Breast epithelium (tissue), 4 donors: ENCODE measurements at regions not wholly inside any gene's neighbourhood (a gene's known extent, or its start where the extent isn't known, plus 50 kb on each side); places are given as distances from the start of the nearest gene placed in this dataset.
"Not testable (repeated sequence)": the region's sequence is repeated elsewhere in the genome, so short reads cannot be mapped to it uniquely, and the experiment has no call there.

Experiments used
- DNase-seq, 2 donors: peaks; one replicate each; pipeline ENCODE4 v3.0.0-alpha.2; 2019; ENCODE audit warnings: low spot score in 2 of 2
- H3K27ac ChIP-seq, 2 donors: fragments of 200-600 bp; sonication (generic) in 1 of 2; one replicate each; pipeline ENCODE4 v1.5.1; 2016 to 2019; ENCODE audit warnings: mild to moderate bottlenecking in 1 of 2
- H3K27me3 ChIP-seq, 2 donors: fragments of 200-600 bp; sonication (generic) in 1 of 2; one replicate each; pipeline versions ENCODE4 v1.5.1 to v1.6.0; 2017 to 2019; ENCODE audit warnings: control low read depth in 1 of 2, mild to moderate bottlenecking in 1 of 2
- H3K36me3 ChIP-seq: fragments of 200-600 bp; one replicate; pipeline ENCODE4 v1.5.1; 2019
- H3K4me1 ChIP-seq, 2 donors: fragments of 200-600 bp; sonication (generic); one replicate each; pipeline ENCODE4 v1.5.1; 2016 to 2019; ENCODE audit warnings: control low read depth in 1 of 2
- H3K4me3 ChIP-seq, 3 donors: fragments of 200-600 bp; sonication (generic); 1 replicate in 2 of 3; 2 replicates in 1 of 3; pipeline ENCODE4 v1.5.1; 2016 to 2019; ENCODE audit warnings: mild to moderate bottlenecking in 3 of 3, moderate library complexity in 2 of 3
- H3K9me3 ChIP-seq, 2 donors: fragments of 200-600 bp; sonication (generic) in 1 of 2; one replicate each; pipeline ENCODE4 v1.5.1; 2016 to 2019; ENCODE audit warnings: control low read depth in 1 of 2
- POLR2A ChIP-seq: fragments of 450-650 bp; IDR thresholded peaks from one replicate; pipeline ENCODE4 v1.6.1; 2016; ENCODE audit warnings: antibody characterized with exemption, mild to moderate bottlenecking, moderate library complexity
- POLR2AphosphoS5 ChIP-seq, 3 donors: sonication (generic); formaldehyde crosslinking; IDR thresholded peaks; one replicate each; pipeline ENCODE4 v1.6.1; 2017; ENCODE audit warnings: antibody characterized with exemption in 3 of 3
- intact Hi-C: fragments of 100-400 bp; cut with DNase I; formaldehyde crosslinking; loops from one replicate; pipeline ENCODE4 v1.15.1; 2023; ENCODE audit warnings: low total_unique reads
- TF ChIP-seq, protein P1 (sequence below), 3 donors: fragments of 450-650 bp; IDR thresholded peaks; one replicate each; pipeline ENCODE4 v1.5.1; 2016 to 2017; ENCODE audit warnings: antibody characterized with exemption in 3 of 3, mild to moderate bottlenecking in 3 of 3, moderate library complexity in 3 of 3

DNA sequence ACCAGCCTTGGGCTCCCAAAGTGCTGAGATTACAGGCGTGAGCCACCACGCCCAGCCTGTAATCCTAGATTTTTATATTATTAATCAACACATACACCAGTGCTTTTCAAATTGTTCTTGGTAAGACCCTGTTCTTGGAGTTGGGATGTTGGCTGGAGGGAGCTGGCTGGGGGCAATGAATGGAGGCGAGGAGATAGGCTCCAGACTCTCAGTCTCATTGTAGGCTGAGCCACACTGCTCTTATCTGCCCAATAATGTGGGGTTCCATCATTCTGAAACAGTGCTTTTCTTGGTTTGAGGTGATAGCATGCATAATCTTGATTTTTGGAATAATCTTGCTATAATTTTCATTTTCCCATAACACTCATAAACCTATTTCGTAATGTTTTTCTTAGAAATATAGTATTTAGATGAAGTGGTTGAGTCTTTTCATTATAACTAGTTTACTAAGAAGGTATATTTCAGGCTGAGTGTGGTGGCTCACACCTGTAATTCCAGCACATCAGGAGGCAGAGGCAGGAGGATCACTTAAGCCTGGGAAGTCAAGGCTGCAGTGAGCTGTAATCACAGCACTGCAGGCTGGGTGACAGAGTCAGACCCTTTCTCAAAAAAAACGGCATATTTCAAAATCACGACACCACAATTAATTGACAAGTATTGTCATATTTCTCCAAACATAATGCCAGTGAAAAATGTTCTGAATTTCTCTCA lies 65.1 kb upstream of the LYZL2 start:
- no peaks in the 10 kb centered on the region for H3K4me1 ChIP-seq

DNA sequence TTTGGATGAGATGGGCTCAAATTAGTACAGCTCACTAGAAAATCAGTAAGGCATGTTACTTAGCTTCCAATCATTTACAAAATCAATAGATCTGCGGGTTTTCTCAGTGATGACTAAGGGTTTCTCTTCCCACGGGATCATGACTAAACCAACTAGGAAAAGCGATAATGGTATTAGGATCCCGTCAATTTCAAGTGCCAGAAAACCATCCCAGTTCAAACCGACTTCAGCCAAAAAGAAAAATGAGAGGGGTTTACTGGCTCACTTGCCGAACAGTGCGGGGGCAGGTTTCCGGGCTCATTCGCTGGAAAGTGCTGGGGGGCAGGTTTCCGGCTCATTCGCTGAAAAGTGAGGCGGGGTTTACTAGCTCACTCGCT lies 62.1 kb upstream of the LYZL2 start:
- intact Hi-C loops, result no loop called here
- no peaks in the 10 kb centered on the region for H3K36me3 ChIP-seq
- DNase-seq, result no peak
- no peaks in the 10 kb centered on the region for H3K4me1 ChIP-seq
- TF ChIP-seq POLR2A, result no peak
- TF ChIP-seq, protein P1, sequence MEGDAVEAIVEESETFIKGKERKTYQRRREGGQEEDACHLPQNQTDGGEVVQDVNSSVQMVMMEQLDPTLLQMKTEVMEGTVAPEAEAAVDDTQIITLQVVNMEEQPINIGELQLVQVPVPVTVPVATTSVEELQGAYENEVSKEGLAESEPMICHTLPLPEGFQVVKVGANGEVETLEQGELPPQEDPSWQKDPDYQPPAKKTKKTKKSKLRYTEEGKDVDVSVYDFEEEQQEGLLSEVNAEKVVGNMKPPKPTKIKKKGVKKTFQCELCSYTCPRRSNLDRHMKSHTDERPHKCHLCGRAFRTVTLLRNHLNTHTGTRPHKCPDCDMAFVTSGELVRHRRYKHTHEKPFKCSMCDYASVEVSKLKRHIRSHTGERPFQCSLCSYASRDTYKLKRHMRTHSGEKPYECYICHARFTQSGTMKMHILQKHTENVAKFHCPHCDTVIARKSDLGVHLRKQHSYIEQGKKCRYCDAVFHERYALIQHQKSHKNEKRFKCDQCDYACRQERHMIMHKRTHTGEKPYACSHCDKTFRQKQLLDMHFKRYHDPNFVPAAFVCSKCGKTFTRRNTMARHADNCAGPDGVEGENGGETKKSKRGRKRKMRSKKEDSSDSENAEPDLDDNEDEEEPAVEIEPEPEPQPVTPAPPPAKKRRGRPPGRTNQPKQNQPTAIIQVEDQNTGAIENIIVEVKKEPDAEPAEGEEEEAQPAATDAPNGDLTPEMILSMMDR (IDR thresholded peaks at IDR 0.05), result no peak
- no peak for TF ChIP-seq POLR2AphosphoS5 (IDR thresholded peaks at IDR 0.05)
- no peaks in the 10 kb centered on the region for H3K9me3 ChIP-seq
- peak overlapping the region; percentile 40 to 74 for H3K27ac ChIP-seq
- no peaks in the 10 kb centered on the region for H3K27me3 ChIP-seq
- H3K4me3 ChIP-seq, result peak overlapping the region; percentile 12 to 34 (median 24)

More for the DNA sequence above, 65.1 kb upstream of the LYZL2 start:
- no peaks in the 10 kb centered on the region for H3K9me3 ChIP-seq
- no peak overlapping the region for H3K4me3 ChIP-seq
- intact Hi-C loops, result no loop called here
- DNase-seq, result no peak
- TF ChIP-seq, protein P1 (IDR thresholded peaks at IDR 0.05), result no peak
- TF ChIP-seq POLR2A (no peak), POLR2AphosphoS5 (IDR thresholded peaks at IDR 0.05) (no peak)
- no peaks in the 10 kb centered on the region for H3K27me3 ChIP-seq
- no peak overlapping the region for H3K27ac ChIP-seq
- no peaks in the 10 kb centered on the region for H3K36me3 ChIP-seq

DNA sequence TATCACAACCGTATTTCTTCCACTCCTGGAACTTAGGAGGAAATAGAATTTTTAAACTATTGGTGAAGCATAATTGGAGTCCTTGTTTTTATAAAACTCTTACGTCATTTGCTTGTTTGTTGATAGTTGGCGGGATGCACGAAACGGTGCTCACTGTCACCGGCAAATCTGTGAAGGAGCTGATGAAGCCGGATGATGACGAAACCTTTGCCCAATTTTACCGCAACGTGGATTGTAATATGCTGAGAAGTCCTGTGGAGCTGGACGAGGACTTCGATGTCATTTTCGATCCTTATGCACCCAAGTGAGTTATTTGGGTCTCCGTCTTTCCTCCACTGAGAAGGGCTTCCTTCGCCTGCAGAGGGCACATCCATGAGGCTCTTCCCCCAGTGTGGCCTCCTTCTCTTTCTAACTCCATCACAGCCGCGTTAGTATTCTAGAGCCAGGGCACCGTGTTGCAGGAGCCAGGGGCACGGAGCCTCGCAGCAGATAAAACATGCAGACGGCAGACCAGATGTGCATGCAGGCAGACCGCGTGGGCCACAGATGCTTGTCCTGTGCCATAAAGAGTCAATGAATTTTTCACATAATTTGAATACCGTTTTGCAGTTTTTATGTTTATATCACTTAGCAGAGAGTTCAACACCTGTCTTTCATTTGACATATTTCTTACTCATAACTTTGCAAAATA lies 61.5 kb upstream of the LYZL2 start:
- H3K36me3 ChIP-seq, H3K9me3 ChIP-seq, DNase-seq, H3K4me1 ChIP-seq, H3K27me3 ChIP-seq, intact Hi-C loops: not testable (repeated sequence)
- Histone ChIP-seq H3K27ac (peak overlapping the region in 1 of 2 donors; percentile 74), H3K4me3 (peak overlapping the region in 2 of 3 donors; percentile 24 to 34)

DNA sequence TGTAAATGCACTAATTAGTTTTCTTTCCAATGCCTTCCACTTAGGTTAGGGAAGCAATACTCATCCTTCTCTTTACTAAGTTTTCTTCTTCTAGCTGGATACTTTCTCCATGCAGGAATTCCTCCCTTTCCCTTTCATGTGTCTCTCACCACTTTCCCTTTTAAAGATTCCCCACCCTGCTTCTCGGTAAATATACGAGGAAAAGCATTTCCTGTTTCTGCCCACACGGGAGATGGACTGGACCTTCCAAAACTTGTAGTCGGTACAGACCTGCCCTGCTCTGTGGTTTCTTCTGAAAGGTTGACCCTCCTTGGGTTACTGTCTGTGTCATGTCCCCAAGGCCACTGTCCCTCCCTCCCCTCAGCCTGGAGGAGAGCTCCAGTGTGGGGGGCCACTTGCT lies 58.9 kb upstream of the LYZL2 start:
- Histone ChIP-seq H3K9me3 (no peaks in the 10 kb centered on the region), H3K27me3 (no peaks in the 10 kb centered on the region), H3K4me3 (no peak overlapping the region), H3K27ac (no peak overlapping the region), H3K36me3 (no peaks in the 10 kb centered on the region), H3K4me1 (no peaks in the 10 kb centered on the region)
- DNase-seq, result no peak
- TF ChIP-seq POLR2A (no peak), POLR2AphosphoS5 (IDR thresholded peaks at IDR 0.05) (no peak)
- TF ChIP-seq, protein P1 (IDR thresholded peaks at IDR 0.05), result no peak
- intact Hi-C loops, result no loop called here

DNA sequence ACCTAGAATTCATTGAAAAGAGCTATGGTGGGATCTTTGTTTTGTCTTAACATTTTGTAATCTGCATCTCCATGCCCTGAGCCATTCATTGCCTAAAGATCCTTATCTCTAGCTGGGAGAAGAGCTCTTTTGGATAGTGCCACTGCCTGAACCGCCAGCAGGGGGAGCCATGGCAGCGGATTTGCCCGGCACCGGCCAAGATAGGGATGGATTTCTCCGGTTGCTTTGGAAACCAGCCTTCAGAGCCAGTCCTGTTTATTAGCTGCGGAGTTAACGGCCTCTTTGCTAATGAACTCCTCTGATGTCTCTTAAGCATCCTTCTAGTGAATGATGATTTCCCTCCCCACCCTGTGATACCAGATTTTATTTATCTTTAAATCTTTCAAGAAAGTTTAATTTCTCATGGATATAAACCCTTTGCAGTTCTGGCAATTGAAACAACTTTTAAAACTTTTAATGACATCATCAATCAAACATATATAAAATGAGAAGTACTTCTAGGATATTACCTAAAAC lies 58.2 kb upstream of the LYZL2 start:
- H3K36me3 ChIP-seq, result no peaks in the 10 kb centered on the region
- intact Hi-C loops, result no loop called here
- DNase-seq, result peak; percentile 28 to 74
- H3K27me3 ChIP-seq, result no peaks in the 10 kb centered on the region
- H3K4me1 ChIP-seq, result no peaks in the 10 kb centered on the region
- TF ChIP-seq POLR2AphosphoS5 (IDR thresholded peaks at IDR 0.05) (no peak), POLR2A (no peak)
- TF ChIP-seq, protein P1 (IDR thresholded peaks at IDR 0.05), result peak; percentile 33 to 76 (median 64)
- H3K4me3 ChIP-seq, result no peak overlapping the region
- no peak overlapping the region for H3K27ac ChIP-seq
- H3K9me3 ChIP-seq, result no peaks in the 10 kb centered on the region
